Thyroid gland (tissue), 4 donors: ENCODE measurements at regions not wholly inside any gene's neighbourhood (a gene's known extent, or its start where the extent isn't known, plus 50 kb on each side); places are given as distances from the start of the nearest gene placed in this dataset.

Source experiments
- DNase-seq, 2 donors: peaks; one replicate each; pipeline ENCODE4 v3.0.0-alpha.2; 2019
- H3K27ac ChIP-seq, 3 donors: fragments of 200-600 bp; sonication (generic); 1 replicate in 2 of 3; 2 replicates in 1 of 3; pipeline ENCODE4 v1.5.1; 2016 to 2019; ENCODE audit warnings: mild to moderate bottlenecking in 1 of 3, moderate library complexity in 1 of 3
- H3K27me3 ChIP-seq: fragments of 200-600 bp; sonication (generic); one replicate; pipeline ENCODE4 v1.5.1; 2019
- H3K36me3 ChIP-seq, 2 donors: fragments of 200-600 bp; sonication (generic); one replicate each; pipeline ENCODE4 v1.5.1; 2016 to 2019
- H3K4me1 ChIP-seq, 2 donors: fragments of 200-600 bp; sonication (generic); one replicate each; pipeline ENCODE4 v1.5.1; 2017 to 2019
- H3K4me3 ChIP-seq, 3 donors: fragments of 200-600 bp; sonication (generic); replicated peaks in 1 of 3; 1 replicate in 2 of 3; 2 replicates in 1 of 3; pipeline ENCODE4 v1.5.1; 2016; ENCODE audit warnings: mild to moderate bottlenecking in 1 of 3
- H3K9me3 ChIP-seq: fragments of 200-600 bp; sonication (generic); one replicate; pipeline ENCODE4 v1.5.1; 2017
- POLR2A ChIP-seq, 2 donors: fragments of 450-650 bp; IDR thresholded peaks; one replicate each; pipeline ENCODE4 v1.6.1; 2017; ENCODE audit warnings: antibody characterized with exemption in 2 of 2, mild to moderate bottlenecking in 2 of 2, moderate library complexity in 1 of 2
- WGBS, 2 donors: methylation state at CpG; one replicate each; pipeline ENCODE4 v1.1.5; 2017; 5-methylcytosine and 5-hydroxymethylcytosine counted together
- intact Hi-C: fragments of 100-400 bp; cut with DNase I; formaldehyde crosslinking; loops from one replicate; pipeline ENCODE4 v1.15.1; 2023
- TF ChIP-seq, protein P1 (sequence below), 6 experiments: fragments of 200-600 bp in 3 of 6; fragments of 450-650 bp in 3 of 6; sonication (generic) in 3 of 6; IDR thresholded peaks; one replicate each; pipeline ENCODE4 v1.5.1; 2016 to 2019; ENCODE audit warnings: antibody characterized with exemption in 6 of 6, mild to moderate bottlenecking in 2 of 6, inconsistent platforms in 1 of 6, moderate library complexity in 1 of 6

- no peak for DNase-seq
- H3K27ac ChIP-seq, result no peak overlapping the region
- H3K36me3 ChIP-seq, result no peaks in the 10 kb centered on the region
- no peak for TF ChIP-seq POLR2A (IDR thresholded peaks at IDR 0.05)
- TF ChIP-seq, protein P1, sequence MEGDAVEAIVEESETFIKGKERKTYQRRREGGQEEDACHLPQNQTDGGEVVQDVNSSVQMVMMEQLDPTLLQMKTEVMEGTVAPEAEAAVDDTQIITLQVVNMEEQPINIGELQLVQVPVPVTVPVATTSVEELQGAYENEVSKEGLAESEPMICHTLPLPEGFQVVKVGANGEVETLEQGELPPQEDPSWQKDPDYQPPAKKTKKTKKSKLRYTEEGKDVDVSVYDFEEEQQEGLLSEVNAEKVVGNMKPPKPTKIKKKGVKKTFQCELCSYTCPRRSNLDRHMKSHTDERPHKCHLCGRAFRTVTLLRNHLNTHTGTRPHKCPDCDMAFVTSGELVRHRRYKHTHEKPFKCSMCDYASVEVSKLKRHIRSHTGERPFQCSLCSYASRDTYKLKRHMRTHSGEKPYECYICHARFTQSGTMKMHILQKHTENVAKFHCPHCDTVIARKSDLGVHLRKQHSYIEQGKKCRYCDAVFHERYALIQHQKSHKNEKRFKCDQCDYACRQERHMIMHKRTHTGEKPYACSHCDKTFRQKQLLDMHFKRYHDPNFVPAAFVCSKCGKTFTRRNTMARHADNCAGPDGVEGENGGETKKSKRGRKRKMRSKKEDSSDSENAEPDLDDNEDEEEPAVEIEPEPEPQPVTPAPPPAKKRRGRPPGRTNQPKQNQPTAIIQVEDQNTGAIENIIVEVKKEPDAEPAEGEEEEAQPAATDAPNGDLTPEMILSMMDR (IDR thresholded peaks at IDR 0.05), result no peak
- WGBS, 2 donors, result 73 to 86% methylated on average over 7 of the region's 7 CpGs
- intact Hi-C loops, result no loop called here
- H3K4me3 ChIP-seq, result no peak overlapping the region
- H3K9me3 ChIP-seq, result no peaks in the 10 kb centered on the region
- no peaks in the 10 kb centered on the region for H3K27me3 ChIP-seq
- peaks cover 0 to 5% of the 10 kb centered on the region in 2 donors for H3K4me1 ChIP-seq
These were observed 144.8 kb downstream of the DMRTA2 start for GRCh38 chr1:50278410-50278809.

DNA sequence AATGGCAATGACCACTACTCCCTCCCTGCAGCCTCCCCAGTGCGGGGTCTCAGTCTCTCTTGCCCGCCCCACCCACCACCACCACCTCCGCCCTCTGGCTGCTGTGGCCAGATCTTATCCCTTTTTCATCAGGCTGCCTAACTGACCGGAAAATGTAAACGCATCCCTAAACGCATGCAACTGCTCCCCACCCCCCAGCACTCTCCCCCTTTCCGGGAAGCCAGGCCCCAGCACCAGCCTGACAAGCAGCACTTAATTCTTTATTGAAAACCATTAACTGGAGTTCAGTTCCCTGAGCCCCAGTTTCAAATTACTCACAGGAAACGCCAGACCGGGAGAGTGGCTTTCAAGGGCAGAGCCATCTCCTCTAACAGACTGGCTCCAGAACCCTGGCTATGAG lies 147.7 kb downstream of the DMRTA2 start:
- no peaks in the 10 kb centered on the region for H3K9me3 ChIP-seq
- H3K4me1 ChIP-seq, result peaks cover 0 to 10% of the 10 kb centered on the region in 2 donors
- peak in 1 of 2 donors; percentile 17 for DNase-seq
- 12% methylated on average over 8 to 9 of the region's 9 CpGs for WGBS, 2 donors
- H3K27ac ChIP-seq, result no peak overlapping the region
- intact Hi-C loops, result no loop called here
- no peaks in the 10 kb centered on the region for H3K27me3 ChIP-seq
- no peak for TF ChIP-seq POLR2A (IDR thresholded peaks at IDR 0.05)
- TF ChIP-seq, protein P1 (IDR thresholded peaks at IDR 0.05), result no peak
- no peaks in the 10 kb centered on the region for H3K36me3 ChIP-seq
- no peak overlapping the region for H3K4me3 ChIP-seq

- intact Hi-C loops, result no loop called here
- Histone ChIP-seq H3K36me3 (no peaks in the 10 kb centered on the region), H3K9me3 (no peaks in the 10 kb centered on the region), H3K4me3 (no peak overlapping the region), H3K27me3 (no peaks in the 10 kb centered on the region), H3K4me1 (peaks cover 0 to 10% of the 10 kb centered on the region in 2 donors), H3K27ac (no peak overlapping the region)
- DNase-seq, result peak; percentile 6 to 18
- TF ChIP-seq POLR2A (IDR thresholded peaks at IDR 0.05), result no peak
- TF ChIP-seq, protein P1 (IDR thresholded peaks at IDR 0.05), result no peak
These were observed 150.3 kb downstream of the DMRTA2 start for GRCh38 chr1:50272912-50273311.

GRCh38 chr1:50271968-50272578 lies 151.2 kb downstream of the DMRTA2 start:
- intact Hi-C loops, result no loop called here
- Histone ChIP-seq H3K9me3 (no peaks in the 10 kb centered on the region), H3K27ac (no peak overlapping the region), H3K4me3 (no peak overlapping the region), H3K4me1 (peaks cover 0 to 10% of the 10 kb centered on the region in 2 donors), H3K36me3 (no peaks in the 10 kb centered on the region), H3K27me3 (no peaks in the 10 kb centered on the region)
- 57 to 67% methylated on average over 2 of the region's 2 CpGs for WGBS, 2 donors
- TF ChIP-seq POLR2A (IDR thresholded peaks at IDR 0.05), result no peak
- TF ChIP-seq, protein P1 (IDR thresholded peaks at IDR 0.05), result peak; percentile 16 to 54 (median 30)
- peak; percentile 48 to 49 for DNase-seq

- DNase-seq, result no peak
- H3K36me3 ChIP-seq, result no peaks in the 10 kb centered on the region
- H3K27ac ChIP-seq, result no peak overlapping the region
- H3K4me3 ChIP-seq, result no peak overlapping the region
- no peaks in the 10 kb centered on the region for H3K9me3 ChIP-seq
- WGBS, 2 donors, result 85 to 88% methylated on average over 2 of the region's 2 CpGs
- TF ChIP-seq, protein P1 (IDR thresholded peaks at IDR 0.05), result no peak
- TF ChIP-seq POLR2A (IDR thresholded peaks at IDR 0.05), result no peak
- peaks cover 0 to 10% of the 10 kb centered on the region in 2 donors for H3K4me1 ChIP-seq
- intact Hi-C loops, result no loop called here
- H3K27me3 ChIP-seq, result no peaks in the 10 kb centered on the region
These were observed 151.9 kb downstream of the DMRTA2 start for GRCh38 chr1:50271337-50271736.
